Activated CD4-positive, alpha-beta T cell treated with anti-CD3 and anti-CD28 coated beads, Interleukin-2, amount 10 ng/mL, durations not matched to agents 7 days and 5 days (primary cell): ENCODE measurements at regions not wholly inside any gene's neighbourhood (a gene's known extent, or its start where the extent isn't known, plus 50 kb on each side); places are given as distances from the start of the nearest gene placed in this dataset.

Experiments
- CTCF ChIA-PET: fragments of 350-600 bp; sonication (Branson Sonifier 250); formaldehyde crosslinking; loops from one replicate; lab custom pipeline; 2021; ENCODE audit warnings: antibody characterized with exemption; lab: Charles Lee
- POLR2A ChIA-PET: fragments of 350-600 bp; sonication (Branson Sonifier 250); formaldehyde crosslinking; loops from one replicate; lab custom pipeline; 2021; ENCODE audit warnings: antibody characterized with exemption; lab: Charles Lee
- DNase-seq: peaks from one replicate; pipeline ENCODE4 v3.0.0-alpha.2; 2020
- H3K27ac Mint-ChIP-seq: one replicate; pipeline ENCODE4 v1.8.0; 2021; ENCODE audit warnings: mild to moderate bottlenecking, moderate library complexity, mixed read lengths
- H3K27me3 Mint-ChIP-seq: one replicate; pipeline ENCODE4 v1.8.0; 2021; ENCODE audit warnings: mixed read lengths
- H3K36me3 Mint-ChIP-seq: one replicate; pipeline ENCODE4 v1.8.0; 2021; ENCODE audit warnings: low read depth, mixed read lengths
- H3K4me1 Mint-ChIP-seq: one replicate; pipeline ENCODE4 v1.8.0; 2021; ENCODE audit warnings: mixed read lengths
- H3K4me3 Mint-ChIP-seq: one replicate; pipeline ENCODE4 v1.8.0; 2021; ENCODE audit warnings: mild to moderate bottlenecking, moderate library complexity, mixed read lengths
- H3K9me3 Mint-ChIP-seq: one replicate; pipeline ENCODE4 v1.8.0; 2021; ENCODE audit warnings: mixed read lengths

DNA sequence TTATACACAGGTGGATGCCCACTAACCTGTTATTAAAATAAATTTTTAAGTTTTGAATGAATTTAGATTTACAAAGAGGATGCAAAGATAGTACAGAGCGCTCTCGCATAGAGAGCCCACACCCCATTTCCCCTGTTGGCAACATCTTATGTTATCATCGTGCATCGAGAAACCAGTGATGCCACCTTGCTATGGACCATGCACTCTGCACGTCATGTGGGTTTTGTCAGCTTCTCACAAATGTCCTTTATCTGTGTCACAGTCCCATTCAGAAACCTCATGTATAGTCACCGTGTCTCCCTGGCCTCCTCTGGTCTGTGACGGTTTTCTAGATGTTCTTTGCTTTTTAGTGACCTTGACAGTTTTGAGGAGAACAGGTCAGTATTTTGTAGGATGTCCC, 60.0 kb downstream of the ING1 start:
- ChIA-PET POLR2A (no interaction called here), CTCF (no interaction called here)
- DNase-seq, result no peak
- Mint-ChIP-seq H3K4me1 (no peaks in the 10 kb centered on the region), H3K4me3 (no peak overlapping the region), H3K27me3 (peaks cover 17% of the 10 kb centered on the region), H3K36me3 (no peaks in the 10 kb centered on the region), H3K9me3 (no peaks in the 10 kb centered on the region), H3K27ac (no peak overlapping the region)

DNA sequence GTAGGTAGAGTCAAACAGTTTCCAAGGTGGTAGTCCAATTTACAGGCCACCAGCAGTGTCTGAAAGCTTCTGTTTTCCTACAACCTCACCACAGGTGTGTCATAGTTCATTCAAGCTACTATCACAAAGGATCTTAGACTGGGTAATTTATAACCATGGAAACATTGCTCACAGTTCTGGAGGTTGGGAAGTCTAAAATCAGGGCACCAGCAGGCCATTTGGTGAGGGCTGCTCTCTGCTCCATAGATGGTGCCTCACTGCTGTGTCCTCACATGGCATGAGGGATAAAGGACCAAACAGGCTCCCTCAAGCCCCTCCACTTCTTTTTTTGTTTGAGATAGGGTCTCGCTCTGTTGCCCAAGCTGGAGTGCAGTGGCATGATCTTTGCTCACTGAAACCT, 60.6 kb downstream of the ING1 start:
- DNase-seq, result no peak
- POLR2A ChIA-PET, result no interaction called here
- CTCF ChIA-PET, result no interaction called here
- no peaks in the 10 kb centered on the region for H3K36me3 Mint-ChIP-seq
- H3K27ac Mint-ChIP-seq, result no peak overlapping the region
- no peak overlapping the region for H3K4me3 Mint-ChIP-seq
- H3K27me3 Mint-ChIP-seq, result peaks cover 17% of the 10 kb centered on the region
- no peaks in the 10 kb centered on the region for H3K9me3 Mint-ChIP-seq
- H3K4me1 Mint-ChIP-seq, result no peaks in the 10 kb centered on the region

DNA sequence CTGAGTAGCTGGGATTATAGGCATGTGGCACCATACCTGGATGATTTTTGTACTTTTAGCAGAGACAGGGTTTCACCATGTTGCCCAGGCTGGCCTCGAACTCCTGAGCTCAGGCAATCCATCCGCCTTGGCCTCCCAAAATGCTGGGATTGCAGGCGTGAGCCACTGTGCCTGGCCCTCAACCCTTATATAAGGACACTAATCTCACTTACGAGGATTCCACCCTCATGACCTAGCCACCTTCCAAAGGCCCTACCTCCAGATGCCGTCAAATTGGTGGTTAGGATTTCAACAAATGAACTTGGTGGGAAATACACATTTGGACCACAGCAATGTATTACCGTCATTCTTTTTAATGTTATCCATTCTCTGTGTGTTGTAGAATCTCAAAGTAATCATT, 61.0 kb downstream of the ING1 start:
- Mint-ChIP-seq H3K9me3 (no peaks in the 10 kb centered on the region), H3K4me3 (no peak overlapping the region), H3K4me1 (no peaks in the 10 kb centered on the region), H3K27ac (no peak overlapping the region), H3K27me3 (peaks cover 17% of the 10 kb centered on the region), H3K36me3 (no peaks in the 10 kb centered on the region)
- POLR2A ChIA-PET, result no interaction called here
- CTCF ChIA-PET, result no interaction called here
- DNase-seq, result no peak

DNA sequence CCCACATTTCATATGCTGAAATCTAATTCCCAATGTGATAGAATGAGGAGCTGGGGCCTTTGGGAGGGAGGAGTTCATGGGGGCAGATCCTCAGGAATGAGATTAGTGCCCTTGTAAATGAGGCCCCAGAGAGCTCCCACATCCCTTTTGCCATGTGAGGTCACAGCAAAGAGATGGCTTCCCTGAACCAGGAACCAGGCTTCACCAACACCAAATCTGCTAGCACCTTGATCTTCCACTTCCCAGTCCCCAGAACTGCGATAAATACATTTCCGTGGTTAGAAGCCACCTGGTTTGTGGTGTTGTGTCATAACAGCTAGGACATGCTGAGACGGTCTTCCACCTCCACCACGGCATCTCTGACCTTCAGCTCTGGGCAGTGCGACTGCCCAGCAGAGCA, 62.1 kb downstream of the ING1 start:
- Mint-ChIP-seq H3K4me3 (no peak overlapping the region), H3K9me3 (no peaks in the 10 kb centered on the region), H3K4me1 (no peaks in the 10 kb centered on the region), H3K36me3 (no peaks in the 10 kb centered on the region), H3K27ac (no peak overlapping the region), H3K27me3 (peaks cover 13% of the 10 kb centered on the region)
- DNase-seq, result no peak
- CTCF ChIA-PET, result no interaction called here
- POLR2A ChIA-PET, result no interaction called here

DNA sequence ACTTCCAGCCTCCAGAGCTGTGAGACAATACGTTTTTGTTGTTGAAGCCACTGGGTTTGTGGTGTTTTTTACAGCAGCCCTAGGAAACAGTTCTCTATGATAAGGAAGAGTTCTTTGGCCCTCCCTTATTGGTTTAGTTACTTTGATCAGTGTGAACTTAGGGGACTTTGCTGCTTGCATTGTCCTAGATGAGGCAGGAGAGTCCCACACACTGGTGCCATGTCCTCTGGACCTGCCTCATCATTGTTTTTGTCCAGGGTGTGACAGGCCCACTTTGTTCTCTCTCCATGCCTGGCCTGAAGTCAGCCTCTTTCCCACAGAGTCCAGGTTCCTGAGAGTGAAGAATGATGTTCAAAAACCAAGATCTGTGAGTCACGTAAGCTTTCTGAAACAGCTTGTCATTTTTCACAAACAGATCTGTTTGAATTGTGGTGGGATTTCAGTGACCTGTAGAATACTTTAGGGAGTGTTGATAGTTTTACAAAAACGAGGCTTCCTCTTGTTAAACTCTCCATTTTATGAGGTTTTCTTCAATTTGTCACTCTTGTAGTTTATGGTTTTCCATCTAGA, 63.8 kb downstream of the ING1 start:
- Mint-ChIP-seq H3K4me1 (no peaks in the 10 kb centered on the region), H3K36me3 (no peaks in the 10 kb centered on the region), H3K4me3 (no peak overlapping the region), H3K27me3 (peaks cover 13% of the 10 kb centered on the region), H3K9me3 (peaks cover 1% of the 10 kb centered on the region), H3K27ac (no peak overlapping the region)
- ChIA-PET CTCF (interaction anchor here (1.4 kb wide), 1 partner anchor 20 kb away, joined by 3 read pairs; no protein-coding TSS in a partner anchor), POLR2A (no interaction called here)
- DNase-seq, result no peak

DNA sequence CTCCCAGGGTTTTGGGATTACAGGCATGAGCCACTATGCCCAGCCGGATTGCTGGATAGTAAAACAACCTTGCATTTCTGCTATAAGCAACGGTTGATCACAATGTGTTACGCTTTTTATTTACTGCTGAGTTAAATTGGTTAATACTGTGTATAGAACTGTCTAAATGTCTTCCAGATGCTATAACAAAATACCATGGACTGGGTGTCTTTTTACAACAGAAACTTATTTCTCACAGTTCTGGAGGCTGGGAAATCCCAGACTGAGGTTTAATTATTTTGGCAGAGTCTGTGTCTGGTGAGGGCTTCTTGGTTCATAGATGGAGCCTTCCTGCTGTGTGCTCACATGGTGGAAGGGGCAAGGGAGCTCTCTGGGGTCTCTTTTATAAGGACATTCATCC, 65.5 kb downstream of the ING1 start:
- peaks cover 17% of the 10 kb centered on the region for H3K27me3 Mint-ChIP-seq
- ChIA-PET POLR2A (no interaction called here), CTCF (no interaction called here)
- H3K27ac Mint-ChIP-seq, result no peak overlapping the region
- H3K4me1 Mint-ChIP-seq, result no peaks in the 10 kb centered on the region
- no peak overlapping the region for H3K4me3 Mint-ChIP-seq
- no peak for DNase-seq
- peaks cover 12% of the 10 kb centered on the region for H3K9me3 Mint-ChIP-seq
- no peaks in the 10 kb centered on the region for H3K36me3 Mint-ChIP-seq

DNA sequence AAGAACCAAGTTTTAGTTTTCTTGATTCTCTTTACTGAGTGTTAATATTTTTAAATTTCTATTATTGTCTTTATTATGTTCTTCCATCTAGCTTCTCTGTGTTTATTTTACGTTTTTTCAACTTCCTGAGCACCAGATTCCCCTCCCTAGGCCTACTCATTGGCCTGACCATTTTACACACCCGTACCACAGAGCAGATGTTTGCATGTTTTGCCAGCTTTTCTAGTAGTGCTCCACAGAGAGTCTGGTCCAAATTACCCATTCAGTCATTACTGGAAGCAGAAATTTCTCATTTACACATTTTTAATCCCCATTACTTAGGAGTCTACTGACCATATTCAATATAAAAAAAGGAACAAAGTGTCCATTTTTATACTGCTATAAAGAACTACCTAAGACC, 66.9 kb downstream of the ING1 start:
- H3K27ac Mint-ChIP-seq, result no peak overlapping the region
- peaks cover 13% of the 10 kb centered on the region for H3K27me3 Mint-ChIP-seq
- H3K36me3 Mint-ChIP-seq, result no peaks in the 10 kb centered on the region
- POLR2A ChIA-PET, result no interaction called here
- H3K4me3 Mint-ChIP-seq, result no peak overlapping the region
- no peaks in the 10 kb centered on the region for H3K4me1 Mint-ChIP-seq
- peaks cover 12% of the 10 kb centered on the region for H3K9me3 Mint-ChIP-seq
- CTCF ChIA-PET, result no interaction called here
- DNase-seq, result no peak

DNA sequence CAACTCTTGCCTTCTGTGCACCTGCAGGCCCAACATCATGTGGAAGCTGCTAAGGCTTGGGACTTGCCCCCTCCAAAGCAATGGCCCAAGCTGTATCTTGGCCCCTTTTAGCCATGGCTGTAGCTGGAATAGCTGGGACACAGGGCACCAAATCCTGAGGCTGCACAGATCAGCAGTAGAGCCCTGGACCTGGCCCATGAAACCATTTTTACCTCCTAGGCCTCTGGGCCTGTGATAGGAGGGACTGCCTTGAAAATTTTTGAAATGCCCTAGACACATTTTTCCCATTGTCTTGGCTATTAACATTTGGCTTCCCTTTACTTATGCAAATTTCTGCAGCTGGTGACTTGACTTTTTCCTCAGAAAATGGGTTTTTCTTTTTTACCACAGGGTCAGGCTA, 68.7 kb downstream of the ING1 start:
- Mint-ChIP-seq H3K9me3 (peaks cover 12% of the 10 kb centered on the region), H3K27me3 (peaks cover 24% of the 10 kb centered on the region), H3K4me1 (no peaks in the 10 kb centered on the region), H3K27ac (no peak overlapping the region), H3K4me3 (no peak overlapping the region), H3K36me3 (no peaks in the 10 kb centered on the region)
- ChIA-PET POLR2A (no interaction called here), CTCF (interaction anchor here (1.6 kb wide), 1 partner anchor 29 kb away, joined by 3 read pairs; no protein-coding TSS in a partner anchor)
- no peak for DNase-seq

DNA sequence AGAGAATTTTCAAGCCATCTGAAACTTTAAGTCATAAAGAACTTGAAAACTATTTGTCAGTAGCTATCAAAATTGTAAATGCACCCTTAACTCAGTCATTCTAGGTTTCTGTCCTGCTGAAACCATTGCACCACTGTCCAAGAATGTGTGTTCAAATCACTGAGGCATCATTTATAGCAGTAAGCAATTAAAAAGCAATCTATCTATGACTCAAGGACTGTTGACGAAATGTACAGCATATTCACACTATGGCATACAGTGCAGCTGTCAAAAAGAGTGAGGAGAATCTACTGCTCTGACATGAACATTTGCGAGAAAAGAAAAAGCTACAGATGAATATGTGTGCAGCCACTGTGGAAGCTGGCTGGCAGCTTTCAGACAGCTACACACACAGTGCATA, 71.2 kb downstream of the ING1 start:
- H3K9me3 Mint-ChIP-seq, result peaks cover 12% of the 10 kb centered on the region
- ChIA-PET CTCF (interaction anchor here (0.5 to 1.1 kb wide), 2 partner anchors 28 to 39 kb away, joined by 3 read pairs; no protein-coding TSS in a partner anchor), POLR2A (no interaction called here)
- no peak for DNase-seq
- H3K27me3 Mint-ChIP-seq, result peaks cover 28% of the 10 kb centered on the region
- no peak overlapping the region for H3K4me3 Mint-ChIP-seq
- no peaks in the 10 kb centered on the region for H3K4me1 Mint-ChIP-seq
- no peaks in the 10 kb centered on the region for H3K36me3 Mint-ChIP-seq
- no peak overlapping the region for H3K27ac Mint-ChIP-seq

DNA sequence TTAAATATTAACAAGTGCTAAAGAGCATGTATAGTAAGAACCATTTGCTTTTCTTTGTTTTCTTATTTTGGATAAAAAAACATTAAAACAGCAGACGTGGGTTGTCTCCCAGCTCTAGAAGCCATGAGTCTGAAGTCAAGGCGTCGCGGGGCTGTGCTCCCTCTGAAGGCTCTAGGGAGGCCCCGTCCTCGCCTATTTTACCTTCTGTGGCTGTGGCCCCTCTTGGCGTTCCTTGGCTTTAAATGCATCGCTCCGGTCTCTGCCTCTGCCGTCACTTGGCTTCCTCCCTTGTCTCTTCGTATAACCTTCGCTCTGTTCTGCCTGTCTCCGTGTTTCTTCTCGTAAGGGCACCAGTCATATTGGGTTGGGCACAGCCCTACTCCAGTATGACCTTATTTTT, 75.3 kb downstream of the ING1 start:
- Mint-ChIP-seq H3K4me1 (no peaks in the 10 kb centered on the region), H3K27ac (no peak overlapping the region), H3K9me3 (peaks cover 15% of the 10 kb centered on the region), H3K27me3 (peaks cover 21% of the 10 kb centered on the region), H3K36me3 (peaks cover 2% of the 10 kb centered on the region), H3K4me3 (no peak overlapping the region)
- ChIA-PET POLR2A (no interaction called here), CTCF (no interaction called here)
- no peak for DNase-seq

DNA sequence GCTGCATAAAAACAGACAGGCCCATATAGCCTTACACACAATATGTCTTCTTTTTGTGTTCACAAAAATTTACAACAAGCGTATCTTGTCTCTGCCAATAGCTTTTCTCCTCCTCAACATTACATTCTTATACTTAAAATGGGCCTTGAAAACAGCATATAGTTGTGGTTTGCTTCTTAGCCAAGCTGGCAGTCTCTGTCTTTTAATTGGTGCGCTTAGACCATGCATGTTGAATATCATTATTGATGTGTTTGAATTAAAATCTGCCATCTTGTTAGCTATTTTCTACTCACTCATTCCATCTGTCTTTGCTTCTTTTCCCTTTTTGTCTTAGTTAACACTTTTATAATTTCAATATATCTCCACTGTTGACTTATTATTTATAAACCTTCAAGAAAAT, 76.4 kb downstream of the ING1 start:
- H3K4me1 Mint-ChIP-seq, result no peaks in the 10 kb centered on the region
- peaks cover 2% of the 10 kb centered on the region for H3K36me3 Mint-ChIP-seq
- peaks cover 19% of the 10 kb centered on the region for H3K27me3 Mint-ChIP-seq
- H3K9me3 Mint-ChIP-seq, result peaks cover 18% of the 10 kb centered on the region
- H3K27ac Mint-ChIP-seq, result no peak overlapping the region
- no peak for DNase-seq
- ChIA-PET CTCF (interaction anchor here (0.6 to 1.2 kb wide), 2 partner anchors 10 to 401 kb away, joined by 4 read pairs; no protein-coding TSS in a partner anchor), POLR2A (no interaction called here)
- no peak overlapping the region for H3K4me3 Mint-ChIP-seq

DNA sequence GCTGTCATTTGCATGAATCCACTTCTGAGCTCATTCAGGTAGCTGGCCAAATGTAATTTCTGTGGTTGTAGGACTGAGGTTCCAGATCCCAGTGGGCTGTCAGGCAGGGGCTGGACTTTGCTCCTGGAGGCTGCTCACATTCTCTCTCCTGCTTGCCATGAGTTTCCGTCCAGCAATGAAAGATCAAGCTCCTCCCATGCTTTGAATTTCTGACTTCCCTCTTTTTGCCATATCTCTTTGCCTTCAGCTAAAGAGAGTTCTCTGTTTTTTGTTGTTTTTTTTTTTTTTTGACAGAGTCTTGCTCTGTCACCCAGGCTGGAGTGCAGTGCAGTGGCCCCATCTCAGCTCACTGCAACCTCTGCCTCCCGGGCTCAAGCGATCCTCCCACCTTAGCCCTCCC, 76.9 kb downstream of the ING1 start:
- no peak overlapping the region for H3K27ac Mint-ChIP-seq
- H3K36me3 Mint-ChIP-seq, result peaks cover 2% of the 10 kb centered on the region
- POLR2A ChIA-PET, result no interaction called here

DNA sequence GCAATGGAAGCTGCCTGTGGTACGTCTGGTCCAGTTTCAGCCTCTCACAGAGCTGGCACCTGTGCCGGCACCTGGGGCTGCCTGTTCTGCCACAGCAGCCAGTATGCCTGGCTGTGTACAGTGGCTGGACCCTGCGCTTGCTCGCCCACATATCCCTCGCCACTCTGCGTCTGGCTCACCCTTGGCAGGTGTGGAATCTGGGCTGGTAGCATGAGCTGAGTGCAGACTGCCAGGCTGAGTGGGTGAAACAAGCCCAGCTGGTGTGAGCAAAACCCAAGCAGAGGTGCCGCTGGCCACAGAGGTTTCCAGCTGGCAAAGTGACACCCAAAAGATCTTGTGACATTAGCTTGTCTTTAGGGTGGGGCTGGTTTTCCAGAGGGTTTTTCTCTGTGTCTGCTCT, 80.7 kb downstream of the ING1 start:
- CTCF ChIA-PET, result no interaction called here
- peaks cover 20% of the 10 kb centered on the region for H3K9me3 Mint-ChIP-seq
- POLR2A ChIA-PET, result no interaction called here
- peaks cover 2% of the 10 kb centered on the region for H3K36me3 Mint-ChIP-seq
- H3K4me1 Mint-ChIP-seq, result peaks cover 3% of the 10 kb centered on the region
- no peak for DNase-seq
- no peak overlapping the region for H3K27ac Mint-ChIP-seq
- no peak overlapping the region for H3K4me3 Mint-ChIP-seq
- H3K27me3 Mint-ChIP-seq, result peaks cover 16% of the 10 kb centered on the region

More for the DNA sequence above, 76.9 kb downstream of the ING1 start:
- Mint-ChIP-seq H3K4me3 (no peak overlapping the region), H3K9me3 (peaks cover 20% of the 10 kb centered on the region), H3K27me3 (peaks cover 18% of the 10 kb centered on the region), H3K4me1 (no peaks in the 10 kb centered on the region)
- no peak for DNase-seq
- CTCF ChIA-PET, result interaction anchor here (0.6 to 1.2 kb wide), 2 partner anchors 9 to 402 kb away, joined by 4 read pairs; no protein-coding TSS in a partner anchor
